Activated naive CD4-positive, alpha-beta T cell treated with anti-CD3 and anti-CD28 coated beads, Interleukin-2, amount 10 ng/mL, durations not matched to agents 7 days and 5 days (primary cell): ENCODE measurements at regions not wholly inside any gene's neighbourhood (a gene's known extent, or its start where the extent isn't known, plus 50 kb on each side); places are given as distances from the start of the nearest gene placed in this dataset.

Experiments used
- CTCF ChIA-PET: fragments of 350-600 bp; sonication (Branson Sonifier 250); formaldehyde crosslinking; loops from one replicate; lab custom pipeline; 2021; ENCODE audit warnings: antibody characterized with exemption; lab: Charles Lee
- DNase-seq: peaks from one replicate; pipeline ENCODE4 v3.0.0-alpha.2; 2020
- H3K27ac Mint-ChIP-seq: one replicate; pipeline ENCODE4 v1.8.0; 2021; ENCODE audit warnings: mild to moderate bottlenecking, moderate library complexity, mixed read lengths
- H3K27me3 Mint-ChIP-seq: one replicate; pipeline ENCODE4 v1.8.0; 2021; ENCODE audit warnings: mild to moderate bottlenecking, mixed read lengths
- H3K36me3 Mint-ChIP-seq: one replicate; pipeline ENCODE4 v1.8.0; 2021; ENCODE audit warnings: mixed read lengths
- H3K4me1 Mint-ChIP-seq: one replicate; pipeline ENCODE4 v1.8.0; 2021; ENCODE audit warnings: mixed read lengths
- H3K4me3 Mint-ChIP-seq: one replicate; pipeline ENCODE4 v1.8.0; 2021; ENCODE audit warnings: mild to moderate bottlenecking, moderate library complexity, mixed read lengths
- H3K9me3 Mint-ChIP-seq: one replicate; pipeline ENCODE4 v1.8.0; 2021; ENCODE audit warnings: mixed read lengths

- H3K9me3 Mint-ChIP-seq = no peaks in the 10 kb centered on the region
- CTCF ChIA-PET = no interaction called here
- DNase-seq = no peak
- H3K27me3 Mint-ChIP-seq = peaks cover 9% of the 10 kb centered on the region
- no peaks in the 10 kb centered on the region for H3K4me1 Mint-ChIP-seq
- no peaks in the 10 kb centered on the region for H3K36me3 Mint-ChIP-seq
- H3K4me3 Mint-ChIP-seq = no peak overlapping the region
- no peak overlapping the region for H3K27ac Mint-ChIP-seq
Observed at GRCh38 chr12:4969405-4969804, 59.7 kb downstream of the KCNA1 start.

- Mint-ChIP-seq H3K9me3 (no peaks in the 10 kb centered on the region), H3K27ac (no peak overlapping the region), H3K36me3 (no peaks in the 10 kb centered on the region), H3K4me1 (no peaks in the 10 kb centered on the region), H3K4me3 (no peak overlapping the region), H3K27me3 (peaks cover 14% of the 10 kb centered on the region)
- no peak for DNase-seq
- CTCF ChIA-PET = no interaction called here
Observed at GRCh38 chr12:4974217-4974616, 64.5 kb downstream of the KCNA1 start.

DNA sequence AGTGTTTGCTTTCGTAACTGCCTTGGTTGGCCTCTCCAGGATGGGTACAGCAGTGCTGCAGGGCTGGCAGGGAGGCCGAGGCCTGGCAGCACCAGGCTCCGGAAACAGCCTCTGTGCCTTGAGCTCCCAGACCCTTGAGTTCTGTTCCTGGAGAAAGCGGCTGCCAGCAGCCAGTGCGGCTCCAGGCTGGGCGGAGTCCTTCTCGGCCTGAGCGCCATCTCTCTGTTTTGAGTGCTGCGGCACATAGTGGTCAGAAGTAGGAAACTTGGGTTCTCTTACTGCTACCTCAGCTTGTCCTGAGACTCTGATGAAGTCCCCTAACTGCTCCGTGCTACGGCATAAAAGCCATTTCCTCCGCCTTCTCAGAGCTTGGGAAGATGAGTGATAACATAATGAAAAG, 65.9 kb downstream of the KCNA1 start:
- H3K4me3 Mint-ChIP-seq = no peak overlapping the region
- peaks cover 14% of the 10 kb centered on the region for H3K27me3 Mint-ChIP-seq
- no peak for DNase-seq
- no peaks in the 10 kb centered on the region for H3K36me3 Mint-ChIP-seq
- H3K4me1 Mint-ChIP-seq = no peaks in the 10 kb centered on the region
- CTCF ChIA-PET = interaction anchor here (1.6 kb wide), 1 partner anchor 118 kb away, joined by 5 read pairs; no protein-coding TSS in a partner anchor
- no peaks in the 10 kb centered on the region for H3K9me3 Mint-ChIP-seq
- H3K27ac Mint-ChIP-seq = no peak overlapping the region

DNA sequence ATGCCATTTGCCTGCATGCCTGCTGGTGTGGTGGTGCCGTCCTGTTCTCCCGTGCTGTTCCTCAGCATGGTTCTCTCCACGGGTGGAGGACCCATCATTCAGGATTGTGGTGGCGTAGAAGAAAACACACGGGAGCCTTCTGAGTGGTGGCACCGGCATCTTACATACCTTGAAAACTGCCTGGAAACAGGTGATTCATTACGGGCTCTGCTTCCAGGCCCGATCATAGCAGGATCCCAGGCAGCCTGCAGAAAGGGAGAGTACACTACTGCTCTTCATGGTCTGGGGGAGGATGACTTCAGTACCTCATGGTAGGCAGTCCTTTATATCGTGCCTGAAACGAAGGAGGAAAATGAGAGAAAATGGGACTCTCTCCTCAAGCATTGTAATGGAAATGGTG, 66.6 kb upstream of the KCNA5 start:
- H3K4me1 Mint-ChIP-seq = no peaks in the 10 kb centered on the region
- H3K36me3 Mint-ChIP-seq = no peaks in the 10 kb centered on the region
- no peak overlapping the region for H3K4me3 Mint-ChIP-seq
- no peak overlapping the region for H3K27ac Mint-ChIP-seq
- no peak for DNase-seq
- H3K9me3 Mint-ChIP-seq = no peaks in the 10 kb centered on the region
- CTCF ChIA-PET = no interaction called here
- H3K27me3 Mint-ChIP-seq = peaks cover 23% of the 10 kb centered on the region

GRCh38 chr12:4978737-4979136, 64.9 kb upstream of the KCNA5 start:
- CTCF ChIA-PET = no interaction called here
- no peak overlapping the region for H3K27ac Mint-ChIP-seq
- H3K9me3 Mint-ChIP-seq = no peaks in the 10 kb centered on the region
- H3K4me1 Mint-ChIP-seq = no peaks in the 10 kb centered on the region
- DNase-seq = no peak
- no peaks in the 10 kb centered on the region for H3K36me3 Mint-ChIP-seq
- peaks cover 23% of the 10 kb centered on the region for H3K27me3 Mint-ChIP-seq
- H3K4me3 Mint-ChIP-seq = no peak overlapping the region

DNA sequence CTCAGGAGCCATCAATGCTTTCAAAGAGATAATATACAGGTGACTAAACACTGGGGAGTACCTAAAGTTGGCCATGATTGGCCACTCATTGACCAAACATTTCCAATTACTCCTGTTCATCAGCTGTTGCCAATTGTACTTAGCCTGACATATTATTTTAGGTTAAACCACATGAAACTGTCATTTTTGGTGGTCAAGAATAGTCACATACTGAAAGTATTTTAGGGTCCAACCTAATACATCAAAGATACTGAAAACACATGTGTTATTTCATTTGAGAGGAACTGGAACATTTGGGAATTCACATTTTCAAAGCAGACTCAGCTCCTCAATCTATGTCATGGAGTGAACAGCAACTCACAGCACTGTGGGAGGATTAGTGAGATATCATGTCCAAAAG, 63.9 kb upstream of the KCNA5 start:
- Mint-ChIP-seq H3K9me3 (no peaks in the 10 kb centered on the region), H3K27me3 (peaks cover 29% of the 10 kb centered on the region), H3K4me1 (no peaks in the 10 kb centered on the region), H3K27ac (no peak overlapping the region), H3K4me3 (no peak overlapping the region), H3K36me3 (no peaks in the 10 kb centered on the region)
- CTCF ChIA-PET = no interaction called here
- DNase-seq = no peak

GRCh38 chr12:4984344-4984743, 59.3 kb upstream of the KCNA5 start:
- Mint-ChIP-seq H3K27ac (no peak overlapping the region), H3K27me3 (peaks cover 31% of the 10 kb centered on the region), H3K4me1 (no peaks in the 10 kb centered on the region), H3K36me3 (no peaks in the 10 kb centered on the region), H3K4me3 (no peak overlapping the region), H3K9me3 (no peaks in the 10 kb centered on the region)
- no peak for DNase-seq
- CTCF ChIA-PET = interaction anchor here (0.8 to 1.2 kb wide), 2 partner anchors 37 to 129 kb away, joined by 3 read pairs; no protein-coding TSS in a partner anchor

DNA sequence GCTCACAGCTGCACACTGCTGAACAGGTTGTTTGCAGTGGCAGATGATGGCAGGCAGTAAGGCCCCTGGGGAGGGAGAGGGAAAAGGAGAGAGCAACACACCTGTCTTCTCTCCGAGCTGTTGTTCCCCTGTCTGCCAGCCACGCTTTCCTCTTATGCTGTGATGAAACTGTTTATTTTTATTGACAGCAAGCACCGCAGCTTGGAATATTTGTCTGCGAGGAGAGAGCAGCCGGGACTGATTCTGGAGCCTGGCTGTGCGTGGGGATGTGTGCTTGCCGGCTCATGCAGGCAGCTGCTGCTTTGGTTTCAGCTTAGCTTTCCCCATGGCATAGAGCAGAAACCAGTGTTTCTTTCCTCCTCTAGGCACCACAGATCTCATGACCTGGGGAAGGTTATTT, 58.7 kb upstream of the KCNA5 start:
- Mint-ChIP-seq H3K27ac (no peak overlapping the region), H3K4me3 (no peak overlapping the region), H3K27me3 (peaks cover 31% of the 10 kb centered on the region), H3K9me3 (no peaks in the 10 kb centered on the region), H3K36me3 (no peaks in the 10 kb centered on the region), H3K4me1 (no peaks in the 10 kb centered on the region)
- CTCF ChIA-PET = interaction anchor here (0.5 to 1.2 kb wide), 2 partner anchors 129 to 130 kb away, joined by 3 read pairs; no protein-coding TSS in a partner anchor
- no peak for DNase-seq

DNA sequence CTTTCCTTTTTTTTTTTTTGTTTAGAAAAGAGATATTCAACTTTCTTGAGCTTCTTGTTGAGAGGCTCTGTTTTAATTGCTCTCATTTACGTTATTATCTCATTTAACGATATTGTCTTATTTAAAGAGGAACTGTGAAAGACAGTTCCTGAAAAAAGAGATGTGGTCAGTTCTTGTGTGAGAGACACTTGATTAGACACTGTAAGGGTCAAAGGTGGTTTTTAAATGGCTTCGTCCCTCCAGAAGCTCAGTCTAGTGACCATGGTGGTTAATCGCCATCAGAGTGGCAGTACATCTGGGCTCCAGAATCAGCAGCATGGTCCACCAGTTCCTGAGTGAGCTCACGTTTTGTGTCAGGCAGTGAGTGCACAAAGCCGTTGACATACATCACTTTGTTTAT, 57.9 kb upstream of the KCNA5 start:
- no peak overlapping the region for H3K27ac Mint-ChIP-seq
- CTCF ChIA-PET = no interaction called here
- H3K4me1 Mint-ChIP-seq = no peaks in the 10 kb centered on the region
- peaks cover 31% of the 10 kb centered on the region for H3K27me3 Mint-ChIP-seq
- no peak for DNase-seq
- H3K9me3 Mint-ChIP-seq = no peaks in the 10 kb centered on the region
- no peak overlapping the region for H3K4me3 Mint-ChIP-seq
- no peaks in the 10 kb centered on the region for H3K36me3 Mint-ChIP-seq

- no peaks in the 10 kb centered on the region for H3K9me3 Mint-ChIP-seq
- no peaks in the 10 kb centered on the region for H3K4me1 Mint-ChIP-seq
- H3K36me3 Mint-ChIP-seq = no peaks in the 10 kb centered on the region
- H3K4me3 Mint-ChIP-seq = no peak overlapping the region
- no peak for DNase-seq
- H3K27me3 Mint-ChIP-seq = peaks cover 23% of the 10 kb centered on the region
- CTCF ChIA-PET = no interaction called here
- H3K27ac Mint-ChIP-seq = no peak overlapping the region
Observed at GRCh38 chr12:4987076-4988046, 56.3 kb upstream of the KCNA5 start.

DNA sequence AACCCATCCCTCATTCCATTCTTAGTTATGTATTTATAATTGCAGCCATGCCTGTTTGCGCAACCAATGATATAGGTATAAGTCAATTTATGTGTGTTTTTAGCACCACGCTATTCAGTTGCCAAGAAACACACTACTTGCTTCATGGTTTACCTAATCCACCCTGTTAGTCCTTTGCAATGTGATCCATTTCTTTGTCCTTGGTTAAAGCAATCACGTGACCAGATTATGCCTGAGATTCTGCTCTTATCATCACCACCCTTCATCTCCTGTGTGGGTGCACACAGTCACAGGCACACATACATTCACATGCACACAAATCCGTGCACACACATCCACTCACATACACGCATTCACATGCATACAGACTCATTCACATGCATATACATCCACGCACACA, 52.3 kb upstream of the KCNA5 start:
- Mint-ChIP-seq H3K4me1 (no peaks in the 10 kb centered on the region), H3K9me3 (no peaks in the 10 kb centered on the region), H3K27me3 (peaks cover 28% of the 10 kb centered on the region), H3K27ac (no peak overlapping the region), H3K36me3 (no peaks in the 10 kb centered on the region), H3K4me3 (no peak overlapping the region)
- no peak for DNase-seq
- CTCF ChIA-PET = no interaction called here

GRCh38 chr12:4991801-4992200, 51.9 kb upstream of the KCNA5 start:
- H3K27ac Mint-ChIP-seq = no peak overlapping the region
- peaks cover 28% of the 10 kb centered on the region for H3K27me3 Mint-ChIP-seq
- H3K4me1 Mint-ChIP-seq = no peaks in the 10 kb centered on the region
- H3K9me3 Mint-ChIP-seq = no peaks in the 10 kb centered on the region
- CTCF ChIA-PET = interaction anchor here (0.6 kb wide), 1 partner anchor 136 kb away, joined by 3 read pairs; no protein-coding TSS in a partner anchor
- H3K4me3 Mint-ChIP-seq = no peak overlapping the region
- H3K36me3 Mint-ChIP-seq = no peaks in the 10 kb centered on the region
- DNase-seq = no peak

DNA sequence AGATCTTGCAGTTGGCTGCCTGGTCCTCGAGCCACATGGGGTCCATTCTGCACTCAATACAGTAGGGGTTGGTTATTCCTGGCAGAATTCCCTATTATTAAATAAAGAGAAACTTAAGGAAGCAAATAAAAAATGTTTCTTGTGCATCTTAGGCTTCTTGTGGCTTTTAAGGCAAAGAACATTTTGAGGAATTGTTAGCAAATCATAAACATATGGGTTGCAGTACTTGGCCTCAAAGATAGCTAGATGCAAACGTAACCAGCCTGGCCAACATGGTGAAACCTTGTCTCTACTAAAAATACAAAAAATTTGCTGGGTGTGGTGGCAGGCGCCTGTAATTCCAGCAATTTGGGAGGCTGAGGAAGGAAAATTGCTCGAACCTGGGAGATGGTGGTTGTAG, 50.8 kb upstream of the KCNA5 start:
- peaks cover 29% of the 10 kb centered on the region for H3K27me3 Mint-ChIP-seq
- H3K36me3 Mint-ChIP-seq = no peaks in the 10 kb centered on the region
- no peak overlapping the region for H3K27ac Mint-ChIP-seq
- no peak overlapping the region for H3K4me3 Mint-ChIP-seq
- CTCF ChIA-PET = interaction anchor here (1.0 kb wide), 1 partner anchor 136 kb away, joined by 4 read pairs; no protein-coding TSS in a partner anchor
- no peaks in the 10 kb centered on the region for H3K4me1 Mint-ChIP-seq
- DNase-seq = no peak
- H3K9me3 Mint-ChIP-seq = no peaks in the 10 kb centered on the region
